ENCODE measurements at regions not wholly inside any gene's neighbourhood (a gene's known extent, or its start where the extent isn't known, plus 50 kb on each side); places are given as distances from the start of the nearest gene placed in this dataset.

- Histone ChIP-seq H3K4me1 (ENCODE audit: control insufficient read depth in 1 of 2, insufficient read depth in 2 of 2, low read length in 2 of 2) (no peaks in the 10 kb centered on the region), H3K9me2 (ENCODE audit: insufficient read depth) (no peaks in the 10 kb centered on the region), H4K20me1 (ENCODE audit: insufficient read depth) (no peaks in the 10 kb centered on the region), H3K4me2 (ENCODE audit: low read length) (no peak overlapping the region), H3K9ac (ENCODE audit: low read length) (no peak overlapping the region), H3K4me3 (replicated peaks in 1 of 2; ENCODE audit: low read depth in 1 of 2, low read length in 2 of 2) (no peak overlapping the region), H3K36me3 (ENCODE audit: control insufficient read depth in 1 of 2, insufficient read depth in 2 of 2, low read length in 2 of 2) (no peaks in the 10 kb centered on the region), H2AFZ (ENCODE audit: low read depth, low read length, poor library complexity, severe bottlenecking) (no peak overlapping the region), H3K27me3 (ENCODE audit: insufficient read depth, low read length) (no peaks in the 10 kb centered on the region), H3K79me2 (ENCODE audit: insufficient read depth, low read length) (no peaks in the 10 kb centered on the region), H3K9me3 (ENCODE audit: control insufficient read depth in 1 of 2, insufficient read depth in 1 of 2, low read depth in 1 of 2, low read length in 2 of 2) (no peaks in the 10 kb centered on the region), H3K27ac (ENCODE audit: low read depth, low read length) (no peak overlapping the region)
- ChIA-PET CTCF (no interaction called here), POLR2A (no interaction called here), RAD21 (ENCODE audit: low non-redundant PET in 1 of 2, low total read pairs in 2 of 2, uncharacterized antibody in 2 of 2, unreplicated experiment in 2 of 2) (no interaction called here)
- ATAC-seq (no peak), DNase-seq (ENCODE audit: low read depth, low spot score) (no peak)
- intact Hi-C loops (cut with micrococcal nuclease): no loop called here
- no TSS peak for BruUV-seq (replicated peaks)
- TF ChIP-seq YY1 (IDR thresholded peaks at IDR 0.05; ENCODE audit: extremely low read depth, insufficient replicate concordance, low read depth, low read length) (no peak), FOSL1 (IDR thresholded peaks at IDR 0.05; ENCODE audit: low read depth) (no peak), JUND (IDR thresholded peaks at IDR 0.05) (no peak)
These were observed 199.0 kb upstream of the FBXL4 start for GRCh38 chr6:99146711-99147110.

- ChIA-PET RAD21 (ENCODE audit: low non-redundant PET in 1 of 2, low total read pairs in 2 of 2, uncharacterized antibody in 2 of 2, unreplicated experiment in 2 of 2) (no interaction called here), POLR2A (no interaction called here), CTCF (no interaction called here)
- no peak for TF ChIP-seq ZFX (IDR thresholded peaks at IDR 0.05)
- TF ChIP-seq CEBPB (IDR thresholded peaks at IDR 0.05; ENCODE audit: low read depth): no peak
- TF ChIP-seq YY1 (IDR thresholded peaks at IDR 0.05; ENCODE audit: extremely low read depth, insufficient replicate concordance, low read depth, low read length): no peak
- TF ChIP-seq SP1 (IDR thresholded peaks at IDR 0.05; ENCODE audit: low read depth): no peak
- TF ChIP-seq, protein P1, sequence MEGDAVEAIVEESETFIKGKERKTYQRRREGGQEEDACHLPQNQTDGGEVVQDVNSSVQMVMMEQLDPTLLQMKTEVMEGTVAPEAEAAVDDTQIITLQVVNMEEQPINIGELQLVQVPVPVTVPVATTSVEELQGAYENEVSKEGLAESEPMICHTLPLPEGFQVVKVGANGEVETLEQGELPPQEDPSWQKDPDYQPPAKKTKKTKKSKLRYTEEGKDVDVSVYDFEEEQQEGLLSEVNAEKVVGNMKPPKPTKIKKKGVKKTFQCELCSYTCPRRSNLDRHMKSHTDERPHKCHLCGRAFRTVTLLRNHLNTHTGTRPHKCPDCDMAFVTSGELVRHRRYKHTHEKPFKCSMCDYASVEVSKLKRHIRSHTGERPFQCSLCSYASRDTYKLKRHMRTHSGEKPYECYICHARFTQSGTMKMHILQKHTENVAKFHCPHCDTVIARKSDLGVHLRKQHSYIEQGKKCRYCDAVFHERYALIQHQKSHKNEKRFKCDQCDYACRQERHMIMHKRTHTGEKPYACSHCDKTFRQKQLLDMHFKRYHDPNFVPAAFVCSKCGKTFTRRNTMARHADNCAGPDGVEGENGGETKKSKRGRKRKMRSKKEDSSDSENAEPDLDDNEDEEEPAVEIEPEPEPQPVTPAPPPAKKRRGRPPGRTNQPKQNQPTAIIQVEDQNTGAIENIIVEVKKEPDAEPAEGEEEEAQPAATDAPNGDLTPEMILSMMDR (IDR thresholded peaks at IDR 0.05 in 2 of 3, conservative IDR thresholded peaks at IDR 0.05 in 1 of 3; ENCODE audit: borderline replicate concordance in 1 of 3, insufficient read depth in 1 of 3, low read depth in 2 of 3, low read length in 2 of 3): no peak
- no peak for TF ChIP-seq JUND (IDR thresholded peaks at IDR 0.05)
- no peak for TF ChIP-seq EGR1 (IDR thresholded peaks at IDR 0.05; ENCODE audit: low read depth)
- TF ChIP-seq, protein P2, sequence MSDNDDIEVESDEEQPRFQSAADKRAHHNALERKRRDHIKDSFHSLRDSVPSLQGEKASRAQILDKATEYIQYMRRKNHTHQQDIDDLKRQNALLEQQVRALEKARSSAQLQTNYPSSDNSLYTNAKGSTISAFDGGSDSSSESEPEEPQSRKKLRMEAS (IDR thresholded peaks at IDR 0.05): no peak
- TF ChIP-seq ZNF274 (IDR thresholded peaks at IDR 0.05; ENCODE audit: low read depth, low read length): no peak
- no peak for TF ChIP-seq SRF (IDR thresholded peaks at IDR 0.05; ENCODE audit: low read depth)
- no peak for TF ChIP-seq RAD21 (IDR thresholded peaks at IDR 0.05; ENCODE audit: low read depth)
- no peaks in the 10 kb centered on the region for H3K27me3 ChIP-seq (ENCODE audit: insufficient read depth, low read length)
- no peaks in the 10 kb centered on the region for H3K4me1 ChIP-seq (ENCODE audit: control insufficient read depth in 1 of 2, insufficient read depth in 2 of 2, low read length in 2 of 2)
- no peak overlapping the region for H3K27ac ChIP-seq (ENCODE audit: low read depth, low read length)
- no peak overlapping the region for H3K4me3 ChIP-seq (replicated peaks in 1 of 2; ENCODE audit: low read depth in 1 of 2, low read length in 2 of 2)
- no peaks in the 10 kb centered on the region for H4K20me1 ChIP-seq (ENCODE audit: insufficient read depth)
- H3K9ac ChIP-seq (ENCODE audit: low read length): no peak overlapping the region
- no peaks in the 10 kb centered on the region for H3K9me2 ChIP-seq (ENCODE audit: insufficient read depth)
- no TSS peak for BruUV-seq (replicated peaks)
- no peaks in the 10 kb centered on the region for H3K9me3 ChIP-seq (ENCODE audit: control insufficient read depth in 1 of 2, insufficient read depth in 1 of 2, low read depth in 1 of 2, low read length in 2 of 2)
- H2AFZ ChIP-seq (ENCODE audit: low read depth, low read length, poor library complexity, severe bottlenecking): no peak overlapping the region
- no peak for DNase-seq (ENCODE audit: low read depth, low spot score)
- intact Hi-C loops (cut with micrococcal nuclease): no loop called here
- no peaks in the 10 kb centered on the region for H3K36me3 ChIP-seq (ENCODE audit: control insufficient read depth in 1 of 2, insufficient read depth in 2 of 2, low read length in 2 of 2)
- H3K4me2 ChIP-seq (ENCODE audit: low read length): no peak overlapping the region
- no peak for ATAC-seq
- no peaks in the 10 kb centered on the region for H3K79me2 ChIP-seq (ENCODE audit: insufficient read depth, low read length)
These were observed 198.0 kb upstream of the FBXL4 start for GRCh38 chr6:99145738-99146137.

Measured in HCT116 (cell line).